ENCODE measurements at regions not wholly inside any gene's neighbourhood (a gene's known extent, or its start where the extent isn't known, plus 50 kb on each side); places are given as distances from the start of the nearest gene placed in this dataset.
A peak's percentile ranks its signal among the peaks of the same experiment; 100 is the strongest.

DNA sequence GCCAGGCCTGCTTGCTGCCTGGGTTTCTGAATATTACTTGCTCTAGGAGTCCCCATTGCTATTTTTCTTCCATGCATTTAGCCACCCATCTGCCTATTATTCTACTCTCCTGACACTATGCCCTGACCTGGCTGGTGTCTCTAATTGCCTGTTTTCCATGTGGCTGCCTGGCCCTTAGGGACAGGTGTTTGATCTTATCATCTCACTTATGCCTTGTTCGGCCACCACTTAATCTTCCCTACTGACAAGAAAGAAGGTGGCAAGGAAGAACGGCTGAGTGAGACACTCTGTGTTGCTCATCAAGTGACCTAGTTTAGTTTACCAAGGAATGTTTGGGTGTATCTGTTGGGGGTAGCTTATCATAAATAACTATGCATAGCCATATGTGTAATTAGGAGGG, 50.4 kb upstream of the RAPH1 start:
- no peak for DNase-seq
- intact Hi-C loops (cut with DNase I): no loop called here

GRCh38 chr2:203586206-203586605, 51.1 kb upstream of the RAPH1 start:
- intact Hi-C loops (cut with DNase I): no loop called here
- DNase-seq: no peak

DNA sequence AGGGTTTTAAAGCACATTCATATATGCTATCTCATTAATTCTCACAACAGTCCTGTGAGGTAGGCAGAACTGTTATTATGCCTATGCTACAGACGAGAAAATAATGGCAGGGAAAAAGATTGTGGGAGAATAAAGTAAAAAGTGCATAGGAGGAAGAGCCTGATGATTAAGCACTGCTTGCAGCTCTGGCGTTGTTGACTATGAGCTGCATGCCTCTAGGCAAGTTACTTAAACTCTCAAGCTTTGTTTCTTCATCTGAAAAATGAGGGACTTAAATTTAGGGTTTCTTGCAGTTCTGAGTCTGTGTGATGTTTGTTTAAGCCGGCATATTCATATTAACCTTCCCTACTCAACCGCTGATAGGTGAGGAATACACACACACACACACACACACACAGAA, 51.6 kb upstream of the RAPH1 start:
- intact Hi-C loops (cut with DNase I): no loop called here
- peak in 1 of 42 donors; percentile 30 for DNase-seq

DNA sequence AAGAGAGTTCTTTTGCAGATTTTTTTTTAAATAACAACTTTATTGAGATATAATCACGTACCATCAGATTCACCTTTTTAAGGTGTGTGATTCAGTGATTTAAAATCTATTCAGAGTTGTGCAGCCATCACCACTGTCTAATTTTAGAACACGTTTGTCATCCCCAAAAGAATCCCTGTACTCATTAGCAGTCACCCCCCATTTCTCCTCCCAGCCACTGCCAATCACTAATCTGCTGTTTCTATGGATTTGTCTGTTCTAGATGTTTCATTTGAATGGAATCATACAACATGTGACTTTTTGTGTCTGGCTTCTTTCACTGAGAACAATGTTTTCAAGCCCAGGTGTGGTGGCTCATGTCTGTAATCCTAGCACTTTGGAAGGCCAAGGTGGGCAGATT, 55.4 kb upstream of the RAPH1 start:
- intact Hi-C loops (cut with DNase I): no loop called here
- DNase-seq: peak in 12 of 42 donors; percentile 10 to 64 (median 23)

GRCh38 chr2:203591642-203592041, 56.5 kb upstream of the RAPH1 start:
- intact Hi-C loops (cut with DNase I): no loop called here

DNA sequence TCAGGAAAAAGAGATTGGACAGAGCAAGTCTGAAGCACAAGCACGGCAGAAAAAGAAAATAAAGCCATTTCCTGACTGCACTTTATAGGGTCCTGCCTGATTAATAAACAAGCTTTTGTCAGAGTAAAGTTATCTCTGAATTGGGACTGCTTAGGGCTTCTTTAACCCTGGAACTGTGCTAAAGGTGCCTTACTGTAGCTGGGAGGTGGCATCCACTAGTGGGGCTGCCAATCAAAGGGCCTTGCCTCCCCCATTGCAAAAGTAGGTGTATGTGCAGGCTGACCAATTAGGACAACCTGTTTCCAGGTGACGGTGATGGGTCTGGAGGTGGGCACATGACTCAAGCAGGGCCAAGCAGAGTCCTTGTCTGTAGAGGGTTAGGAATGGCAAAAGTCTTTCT, 57.4 kb upstream of the RAPH1 start:
- no peak for DNase-seq
- intact Hi-C loops (cut with DNase I): no loop called here

More at GRCh38 chr2:203591642-203592041, 56.5 kb upstream of the RAPH1 start:
- DNase-seq: no peak

DNA sequence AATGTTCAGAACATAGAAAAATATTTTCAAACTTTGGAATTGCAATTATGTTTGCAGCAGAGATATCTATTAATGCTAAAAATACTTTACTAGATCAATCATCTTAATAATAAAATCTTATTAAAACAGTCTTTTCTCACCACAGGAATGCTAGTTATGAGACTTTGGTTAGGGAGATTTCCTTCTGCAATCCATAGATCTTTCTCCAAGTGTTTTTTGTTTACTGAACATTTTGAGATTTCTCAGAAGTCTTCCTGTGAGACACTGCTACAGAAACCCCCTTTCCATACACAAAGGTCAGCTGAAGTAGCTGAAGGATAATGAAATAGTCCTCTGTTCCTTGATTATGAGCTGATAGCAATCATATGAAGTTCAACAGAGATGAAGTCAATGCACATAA, 59.4 kb upstream of the RAPH1 start:
- DNase-seq: no peak
- intact Hi-C loops (cut with DNase I): no loop called here

- no peak for DNase-seq
- intact Hi-C loops (cut with DNase I): no loop called here
Observed at GRCh38 chr2:203596183-203596582, 61.1 kb upstream of the RAPH1 start.

DNA sequence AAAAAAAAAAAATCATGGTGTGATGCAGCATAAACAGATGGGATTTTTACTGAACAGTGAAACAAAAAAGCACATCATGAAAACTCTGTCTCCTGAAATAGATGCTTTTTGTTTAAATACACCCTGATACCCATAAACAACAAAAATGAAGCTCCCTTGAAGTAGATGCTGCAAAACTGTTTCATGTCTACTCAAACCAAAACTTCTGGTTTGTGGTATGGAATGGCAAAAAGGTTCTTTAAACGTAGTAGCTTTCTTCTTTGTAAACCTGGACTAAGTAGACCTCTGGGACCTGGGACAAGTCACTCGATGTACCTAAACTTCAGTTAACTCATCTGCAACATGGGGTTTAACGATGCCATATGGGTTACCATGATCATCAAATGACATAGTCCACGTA, 64.4 kb upstream of the RAPH1 start:
- no peak for DNase-seq
- intact Hi-C loops (cut with DNase I): no loop called here

DNA sequence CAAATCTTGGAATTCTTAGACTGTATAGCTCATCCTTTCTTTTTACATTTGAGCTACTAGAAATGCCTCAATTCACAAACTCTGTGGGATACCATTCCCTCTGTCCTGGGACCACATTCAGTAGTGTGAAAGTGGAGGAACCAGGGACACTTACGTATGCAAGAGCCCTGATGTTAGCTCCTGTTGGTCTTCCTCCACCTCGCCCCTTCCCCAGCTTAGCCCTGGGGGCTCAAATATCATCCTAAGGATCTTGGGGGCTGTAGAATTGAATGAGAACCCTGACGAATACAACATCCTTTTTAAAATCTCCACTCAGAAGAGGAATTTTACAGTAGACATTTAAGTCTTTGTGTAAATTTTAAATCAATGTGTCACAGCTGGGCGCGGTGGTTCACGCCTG, 65.2 kb upstream of the RAPH1 start:
- intact Hi-C loops (cut with DNase I): no loop called here

DNA sequence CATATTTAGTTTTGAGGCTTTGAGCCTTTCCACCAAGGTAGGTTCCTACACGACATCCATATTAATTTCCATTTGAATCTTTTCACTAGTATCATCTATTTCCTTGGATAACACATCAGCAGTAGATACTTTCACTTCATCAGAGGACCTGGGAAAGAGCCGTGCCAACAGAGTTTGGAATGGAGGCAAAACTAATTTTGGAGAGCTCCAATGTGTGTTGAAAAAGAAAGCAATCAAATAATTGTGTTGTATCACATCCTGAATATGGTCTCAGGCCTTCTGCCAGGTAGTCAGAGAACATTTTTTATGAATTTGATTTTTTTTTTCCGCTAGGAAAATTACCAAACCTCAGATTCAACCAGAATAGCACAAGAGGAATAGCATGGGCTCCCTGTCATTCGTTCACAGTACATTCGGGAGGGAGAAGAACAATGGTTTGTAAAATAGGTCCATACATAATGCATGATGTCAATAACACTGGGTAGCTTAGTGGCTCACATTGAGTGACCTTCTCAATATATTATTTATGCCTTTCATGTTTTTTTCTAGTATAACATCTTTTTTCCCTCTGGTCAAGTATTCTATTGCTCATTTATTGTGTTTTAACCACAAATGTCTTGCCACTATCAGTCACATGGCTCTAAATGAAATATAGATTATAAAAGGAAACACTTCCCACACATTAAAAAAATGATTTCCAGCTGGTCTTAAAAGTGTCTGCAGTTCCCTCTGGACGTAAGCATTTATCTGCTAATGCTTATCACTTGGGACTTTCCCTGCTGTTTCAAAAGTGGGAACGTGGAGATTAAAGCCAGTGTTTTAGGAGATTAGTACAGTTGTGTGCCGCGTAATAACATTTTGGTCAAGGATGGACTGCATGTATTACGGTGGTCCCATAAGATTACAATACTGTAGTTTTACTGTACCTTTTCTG, 68.6 kb upstream of the RAPH1 start:
- DNase-seq: no peak
- intact Hi-C loops (cut with DNase I): no loop called here

More for the DNA sequence above, 65.2 kb upstream of the RAPH1 start:
- DNase-seq: no peak

DNA sequence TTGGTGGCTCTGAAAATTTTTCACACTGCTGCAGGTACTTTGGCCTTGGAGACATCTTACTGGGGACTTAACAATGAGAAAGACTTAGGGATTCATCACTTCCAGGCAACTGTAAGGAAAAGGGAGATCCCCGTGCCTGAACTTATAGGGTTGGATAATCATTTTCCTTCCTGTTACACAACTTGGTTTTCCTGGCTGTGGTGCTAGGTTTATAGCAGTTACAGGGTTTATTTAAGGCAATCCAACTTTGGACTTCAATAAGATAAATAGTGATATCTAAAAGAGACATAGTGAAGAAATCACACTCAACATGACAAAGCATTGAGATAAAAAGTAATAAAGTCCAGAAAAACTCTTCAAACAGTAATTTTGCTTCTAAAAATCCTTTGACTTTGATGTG, 70.2 kb upstream of the RAPH1 start:
- DNase-seq: no peak
- intact Hi-C loops (cut with DNase I): no loop called here

GRCh38 chr2:203606051-203606450, 71.0 kb upstream of the RAPH1 start:
- no peak for DNase-seq
- intact Hi-C loops (cut with DNase I): no loop called here

GRCh38 chr2:203610558-203610957, 75.5 kb upstream of the RAPH1 start:
- DNase-seq: no peak

DNA sequence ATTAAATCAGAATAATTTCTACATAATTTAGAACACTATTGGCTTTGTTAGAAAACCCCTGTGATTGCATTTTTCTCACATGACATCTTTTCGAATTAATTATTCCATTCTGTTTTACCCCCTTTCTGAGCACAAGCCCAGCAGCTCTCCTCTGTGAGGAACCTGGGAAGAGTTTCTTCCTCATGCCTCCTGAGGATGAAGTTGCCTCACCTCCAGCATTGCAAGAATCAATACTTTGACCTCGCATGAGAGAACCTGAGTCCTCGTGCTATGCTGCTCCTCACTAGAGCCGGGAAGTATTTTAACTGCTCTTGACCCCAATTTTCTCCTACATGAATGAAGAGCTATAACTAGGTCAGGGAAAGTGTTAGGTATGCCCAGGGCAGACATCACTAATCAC, 77.1 kb upstream of the RAPH1 start:
- intact Hi-C loops (cut with DNase I): no loop called here
- DNase-seq: no peak

More at GRCh38 chr2:203610558-203610957, 75.5 kb upstream of the RAPH1 start:
- intact Hi-C loops (cut with DNase I): no loop called here

DNA sequence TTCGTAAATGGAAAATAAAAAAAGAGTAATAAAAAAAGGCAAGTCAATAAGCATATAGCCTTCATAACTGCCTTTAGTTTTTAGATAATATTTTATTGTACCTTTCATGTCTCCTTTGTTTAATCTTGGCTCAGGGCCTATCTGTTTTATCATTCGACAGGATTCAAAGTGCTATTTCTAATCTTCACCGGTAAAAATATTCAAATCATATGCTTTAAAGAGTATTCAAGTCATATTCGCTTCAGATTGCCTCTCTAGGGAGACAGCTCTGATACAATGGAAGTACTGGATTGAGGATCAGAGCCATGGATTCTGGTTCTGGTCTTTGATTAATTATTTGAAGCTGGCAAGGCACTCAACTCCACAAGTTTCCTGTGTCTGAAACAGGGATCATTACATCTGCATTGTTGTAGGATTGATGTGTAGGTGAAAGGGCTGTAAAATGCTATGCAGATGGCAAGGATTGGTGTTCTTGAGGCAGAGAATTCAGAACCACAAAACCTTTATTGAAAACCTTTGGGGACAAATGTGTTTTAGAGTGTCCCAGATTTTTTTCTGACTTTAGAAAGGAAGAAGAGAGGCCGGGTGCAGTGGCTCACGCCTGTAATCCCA, 84.3 kb upstream of the RAPH1 start:
- no peak for DNase-seq
- intact Hi-C loops (cut with DNase I): no loop called here

DNA sequence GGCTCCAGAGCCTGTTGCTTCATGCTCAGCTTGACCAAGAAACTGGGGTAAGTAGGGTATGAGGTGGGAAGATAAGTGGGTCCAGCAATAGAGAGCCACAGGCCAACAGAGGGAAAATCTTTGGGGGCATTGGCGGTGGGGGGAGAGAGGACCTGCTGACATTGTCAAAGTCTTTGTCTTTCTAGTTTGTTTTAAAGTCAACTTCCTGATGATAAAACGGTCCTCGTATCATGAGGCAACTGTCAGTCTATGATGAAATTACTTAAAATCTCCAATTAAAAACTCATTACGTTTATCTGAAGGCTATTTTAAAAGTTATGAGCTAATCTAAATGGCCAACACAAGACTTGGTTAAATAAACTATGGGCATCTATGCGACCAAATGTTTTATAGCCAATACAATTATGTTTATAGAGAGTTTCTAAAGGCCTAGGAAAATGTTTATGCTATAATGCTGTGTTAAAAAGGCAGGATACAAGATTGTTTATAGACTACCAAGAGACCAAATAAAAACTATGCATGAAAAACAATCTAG, 84.4 kb upstream of the CD28 start:
- DNase-seq: no peak
- intact Hi-C loops (cut with DNase I): no loop called here

DNA sequence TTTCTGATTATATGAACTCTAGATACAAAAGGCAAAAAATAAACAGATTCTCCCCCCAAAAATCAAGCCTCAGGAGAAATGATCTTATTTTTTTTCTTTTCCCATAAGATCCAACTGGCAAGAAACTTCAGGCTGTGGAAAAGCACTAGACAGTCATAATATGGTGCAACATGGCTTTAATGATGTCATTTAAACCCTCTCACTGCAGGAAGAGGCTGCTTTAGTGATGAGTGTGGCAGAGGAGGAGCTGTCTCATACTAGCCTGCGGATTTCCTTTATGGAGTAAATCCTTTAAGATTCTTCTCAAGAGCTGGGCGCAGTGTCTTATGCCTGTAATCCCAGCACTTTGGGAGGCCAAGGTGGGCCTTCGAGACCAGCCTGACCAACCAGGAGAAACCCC, 83.3 kb upstream of the CD28 start:
- intact Hi-C loops (cut with DNase I): no loop called here

GRCh38 chr2:203623661-203624060, 82.8 kb upstream of the CD28 start:
- peak in 7 of 42 donors; percentile 8 to 54 (median 29) for DNase-seq
- intact Hi-C loops (cut with DNase I): no loop called here

More for the DNA sequence above, 83.3 kb upstream of the CD28 start:
- no peak for DNase-seq

GRCh38 chr2:203625701-203626100, 80.7 kb upstream of the CD28 start:
- intact Hi-C loops (cut with DNase I): no loop called here
- DNase-seq: no peak
